GM20000 (cell line): ENCODE measurements at regions not wholly inside any gene's neighbourhood (a gene's known extent, or its start where the extent isn't known, plus 50 kb on each side); places are given as distances from the start of the nearest gene placed in this dataset.

ENCODE experiments used
- DNase-seq: peaks from one replicate; pipeline ENCODE4 v3.0.0; 2012; ENCODE audit warnings: low spot score
- CTCF ChIP-seq: IDR thresholded peaks from 2 replicates; pipeline ENCODE4 v1.5.1; 2012; ENCODE audit warnings: mild to moderate bottlenecking, control low read depth; ENCODE audit errors: extremely low read depth, missing control alignments

GRCh38 chr5:124276166-124276565 lies 470.3 kb downstream of the ZNF608 start:
- TF ChIP-seq CTCF, result no peak
- no peak for DNase-seq

- no peak for TF ChIP-seq CTCF
- no peak for DNase-seq
Measured at GRCh38 chr5:124274949-124275348, 471.5 kb downstream of the ZNF608 start.

- DNase-seq, result no peak
- TF ChIP-seq CTCF, result no peak
Measured at GRCh38 chr5:124264499-124264898, 481.9 kb downstream of the ZNF608 start.

GRCh38 chr5:124263680-124264491 lies 482.6 kb downstream of the ZNF608 start:
- no peak for TF ChIP-seq CTCF
- no peak for DNase-seq

- no peak for DNase-seq
- no peak for TF ChIP-seq CTCF
Measured at GRCh38 chr5:124262991-124263571, 483.4 kb downstream of the ZNF608 start.

GRCh38 chr5:124262470-124262869 lies 484.0 kb downstream of the ZNF608 start:
- no peak for TF ChIP-seq CTCF
- no peak for DNase-seq

- no peak for TF ChIP-seq CTCF
- DNase-seq, result no peak
Measured at GRCh38 chr5:124261848-124262247, 484.6 kb downstream of the ZNF608 start.
